ENCODE measurements at regions not wholly inside any gene's neighbourhood (a gene's known extent, or its start where the extent isn't known, plus 50 kb on each side); places are given as distances from the start of the nearest gene placed in this dataset.

DNA sequence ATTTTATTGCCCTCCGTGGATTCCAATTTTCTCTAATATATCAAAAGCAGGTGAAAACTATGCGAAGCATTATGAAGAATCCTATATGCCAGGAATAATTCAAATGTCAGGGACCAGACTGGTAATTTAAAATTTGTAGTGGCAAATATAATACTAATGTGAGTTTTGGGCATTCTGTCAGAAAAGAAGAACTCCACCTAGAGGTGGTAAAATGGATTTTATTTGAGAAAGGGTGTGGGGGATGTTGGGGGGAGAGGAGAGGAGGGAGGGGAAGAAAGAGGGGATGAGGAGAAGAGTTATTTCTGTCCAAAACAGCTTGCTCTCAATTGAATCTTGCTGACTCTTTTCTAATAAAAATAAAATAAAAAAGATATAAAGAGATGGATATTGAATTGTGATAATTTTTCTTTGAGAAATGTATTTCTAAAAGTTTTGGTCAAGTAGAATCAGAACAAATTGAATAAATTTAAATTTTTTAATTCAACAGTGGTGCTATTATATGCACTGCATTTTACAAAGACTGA is 929.3 kb upstream of the SLITRK5 start:
- no peak for DNase-seq
- H3K27me3 Mint-ChIP-seq (ENCODE audit: low read depth, poor library complexity), result no peaks in the 10 kb centered on the region
- H3K36me3 Mint-ChIP-seq (ENCODE audit: low read depth), result no peaks in the 10 kb centered on the region
- no peak overlapping the region for H3K4me3 Mint-ChIP-seq
- H3K4me1 Mint-ChIP-seq, result no peaks in the 10 kb centered on the region
- peaks cover 6% of the 10 kb centered on the region for H3K9me3 Mint-ChIP-seq
- H3K27ac Mint-ChIP-seq, result no peak overlapping the region
- TF ChIP-seq, protein P1, sequence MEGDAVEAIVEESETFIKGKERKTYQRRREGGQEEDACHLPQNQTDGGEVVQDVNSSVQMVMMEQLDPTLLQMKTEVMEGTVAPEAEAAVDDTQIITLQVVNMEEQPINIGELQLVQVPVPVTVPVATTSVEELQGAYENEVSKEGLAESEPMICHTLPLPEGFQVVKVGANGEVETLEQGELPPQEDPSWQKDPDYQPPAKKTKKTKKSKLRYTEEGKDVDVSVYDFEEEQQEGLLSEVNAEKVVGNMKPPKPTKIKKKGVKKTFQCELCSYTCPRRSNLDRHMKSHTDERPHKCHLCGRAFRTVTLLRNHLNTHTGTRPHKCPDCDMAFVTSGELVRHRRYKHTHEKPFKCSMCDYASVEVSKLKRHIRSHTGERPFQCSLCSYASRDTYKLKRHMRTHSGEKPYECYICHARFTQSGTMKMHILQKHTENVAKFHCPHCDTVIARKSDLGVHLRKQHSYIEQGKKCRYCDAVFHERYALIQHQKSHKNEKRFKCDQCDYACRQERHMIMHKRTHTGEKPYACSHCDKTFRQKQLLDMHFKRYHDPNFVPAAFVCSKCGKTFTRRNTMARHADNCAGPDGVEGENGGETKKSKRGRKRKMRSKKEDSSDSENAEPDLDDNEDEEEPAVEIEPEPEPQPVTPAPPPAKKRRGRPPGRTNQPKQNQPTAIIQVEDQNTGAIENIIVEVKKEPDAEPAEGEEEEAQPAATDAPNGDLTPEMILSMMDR (IDR thresholded peaks at IDR 0.05), result no peak

- H3K36me3 Mint-ChIP-seq (ENCODE audit: low read depth), result no peaks in the 10 kb centered on the region
- peaks cover 2% of the 10 kb centered on the region for H3K27me3 Mint-ChIP-seq (ENCODE audit: low read depth, poor library complexity)
- no peak for DNase-seq
- H3K9me3 Mint-ChIP-seq, result no peaks in the 10 kb centered on the region
- no peaks in the 10 kb centered on the region for H3K4me1 Mint-ChIP-seq
- no peak overlapping the region for H3K4me3 Mint-ChIP-seq
- H3K27ac Mint-ChIP-seq, result no peak overlapping the region
- TF ChIP-seq, protein P1 (IDR thresholded peaks at IDR 0.05), result no peak
These were observed 913.8 kb upstream of the SLITRK5 start for GRCh38 chr13:86757236-86757978.

DNA sequence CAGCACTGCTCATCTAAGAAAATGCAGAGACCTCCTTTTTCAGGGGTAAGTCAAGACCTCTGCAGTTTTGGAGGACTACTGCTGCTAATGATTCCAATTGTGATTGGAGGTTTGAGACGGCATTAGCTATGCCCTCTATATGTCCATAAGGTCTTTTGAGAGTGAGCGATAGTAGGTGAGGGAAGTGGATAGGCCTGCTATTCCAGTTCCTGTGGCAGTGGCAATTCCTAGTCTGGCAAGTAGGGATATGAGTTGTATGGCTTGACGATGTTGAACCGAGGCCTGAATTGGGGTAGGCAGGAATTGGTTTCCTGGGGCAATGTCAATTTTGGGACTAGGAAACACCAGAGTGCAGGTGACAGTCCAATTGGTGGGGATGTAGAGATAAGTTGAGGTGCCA is 913.1 kb upstream of the SLITRK5 start:
- no peak for DNase-seq
- H3K27me3 Mint-ChIP-seq (ENCODE audit: low read depth, poor library complexity), result peaks cover 5% of the 10 kb centered on the region
- no peak overlapping the region for H3K27ac Mint-ChIP-seq
- H3K4me3 Mint-ChIP-seq, result no peak overlapping the region
- H3K9me3 Mint-ChIP-seq, result peaks cover 5% of the 10 kb centered on the region
- TF ChIP-seq, protein P1 (IDR thresholded peaks at IDR 0.05), result no peak
- H3K4me1 Mint-ChIP-seq, result no peaks in the 10 kb centered on the region
- no peaks in the 10 kb centered on the region for H3K36me3 Mint-ChIP-seq (ENCODE audit: low read depth)

DNA sequence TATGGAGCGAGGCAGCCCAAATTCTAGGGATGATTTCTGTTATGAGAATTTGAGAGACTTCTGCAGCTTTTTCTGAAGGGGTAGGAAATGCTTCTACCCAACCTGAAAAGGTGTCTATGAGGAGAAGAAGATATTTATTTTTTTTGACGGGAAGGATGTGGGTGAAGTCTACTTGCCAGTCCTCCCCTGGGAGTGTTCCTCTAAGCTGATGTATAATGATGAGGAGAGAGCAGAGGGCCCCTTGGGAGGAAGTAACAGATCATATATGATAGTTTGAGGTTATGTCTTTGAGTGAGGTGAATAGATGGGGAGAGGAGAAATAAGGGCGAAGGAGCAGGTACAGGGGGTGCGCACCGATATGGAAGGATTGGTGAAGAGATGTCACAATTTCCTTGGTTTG is 910.6 kb upstream of the SLITRK5 start:
- Mint-ChIP-seq H3K27me3 (ENCODE audit: low read depth, poor library complexity) (peaks cover 5% of the 10 kb centered on the region), H3K4me1 (no peaks in the 10 kb centered on the region), H3K27ac (no peak overlapping the region), H3K9me3 (peaks cover 5% of the 10 kb centered on the region), H3K36me3 (ENCODE audit: low read depth) (no peaks in the 10 kb centered on the region), H3K4me3 (no peak overlapping the region)
- TF ChIP-seq, protein P1 (IDR thresholded peaks at IDR 0.05), result no peak
- DNase-seq, result no peak

DNA sequence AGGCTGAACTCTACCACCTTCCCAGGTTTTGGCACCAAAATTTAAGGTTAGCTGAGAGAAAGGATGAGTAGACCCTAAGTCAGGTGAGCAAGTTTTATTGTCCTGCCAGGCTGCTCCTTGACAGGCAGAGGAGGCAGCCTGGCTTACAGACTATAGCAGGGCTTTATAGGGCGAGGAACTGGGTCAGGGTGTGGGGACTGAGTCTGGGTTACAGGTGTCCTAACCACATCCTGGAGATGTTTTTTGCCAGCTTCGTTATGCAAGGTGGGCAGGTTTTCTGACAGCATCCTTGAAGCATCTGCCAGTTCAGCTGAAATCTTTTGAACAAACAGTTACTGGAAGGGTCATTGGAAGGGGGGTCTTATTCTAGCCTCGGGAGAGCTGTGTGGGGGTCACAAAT is 905.7 kb upstream of the SLITRK5 start:
- Mint-ChIP-seq H3K9me3 (peaks cover 5% of the 10 kb centered on the region), H3K36me3 (ENCODE audit: low read depth) (no peaks in the 10 kb centered on the region), H3K4me1 (no peaks in the 10 kb centered on the region), H3K4me3 (no peak overlapping the region), H3K27me3 (ENCODE audit: low read depth, poor library complexity) (peaks cover 2% of the 10 kb centered on the region), H3K27ac (no peak overlapping the region)
- TF ChIP-seq, protein P1 (IDR thresholded peaks at IDR 0.05), result no peak
- no peak for DNase-seq

DNA sequence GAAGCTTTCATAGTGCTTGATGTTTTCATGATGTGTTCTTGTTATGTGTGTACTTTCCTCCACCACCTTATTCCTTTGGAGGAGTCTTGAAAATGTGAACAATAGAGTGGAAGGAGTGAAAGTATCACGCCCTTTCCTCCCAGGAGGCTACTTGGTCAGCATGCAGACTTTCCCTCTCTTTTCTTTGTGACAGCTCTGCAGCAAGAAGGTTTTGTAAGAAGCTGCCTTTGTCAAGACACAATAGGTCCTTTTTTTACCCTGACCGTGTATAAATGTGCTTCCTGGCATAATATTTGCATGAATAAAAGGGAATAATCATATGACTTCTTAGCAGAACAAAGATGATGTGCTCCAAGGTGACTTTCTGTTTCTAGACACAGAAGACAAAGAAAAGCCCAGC is 882.6 kb upstream of the SLITRK5 start:
- Mint-ChIP-seq H3K36me3 (ENCODE audit: low read depth) (no peaks in the 10 kb centered on the region), H3K9me3 (peaks cover 10% of the 10 kb centered on the region), H3K27me3 (ENCODE audit: low read depth, poor library complexity) (no peaks in the 10 kb centered on the region), H3K27ac (no peak overlapping the region), H3K4me1 (no peaks in the 10 kb centered on the region), H3K4me3 (no peak overlapping the region)
- no peak for DNase-seq
- TF ChIP-seq, protein P1 (IDR thresholded peaks at IDR 0.05), result no peak
